ENCODE measurements at regions not wholly inside any gene's neighbourhood (a gene's known extent, or its start where the extent isn't known, plus 50 kb on each side); places are given as distances from the start of the nearest gene placed in this dataset.
"Not testable (repeated sequence)": the region's sequence is repeated elsewhere in the genome, so short reads cannot be mapped to it uniquely, and the experiment has no call there.

DNA sequence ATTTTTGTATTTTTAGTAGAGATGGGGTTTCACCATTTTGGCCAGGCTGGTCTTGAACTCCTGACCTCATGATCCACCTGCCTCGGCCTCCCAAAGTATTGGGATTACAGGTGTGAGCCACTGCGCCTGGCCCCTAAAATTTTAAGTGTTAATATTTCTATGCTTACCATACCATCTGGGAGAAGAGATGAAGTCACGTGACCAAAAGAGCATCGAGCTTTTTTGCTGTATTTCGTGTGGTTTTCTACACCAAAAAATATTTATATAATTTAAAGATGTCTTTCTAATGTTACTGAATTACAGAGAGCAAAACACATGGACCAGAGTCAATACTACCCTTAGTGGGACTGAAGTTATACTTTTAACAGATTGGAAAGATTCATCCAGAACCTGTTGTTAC lies 400.9 kb downstream of the SOCS6 start:
- TF ChIP-seq CTCF (IDR thresholded peaks at IDR 0.05 in 4 of 5, conservative IDR thresholded peaks at IDR 0.05 in 1 of 5); POLR2A (IDR thresholded peaks at IDR 0.05): not testable (repeated sequence)
